Esophagus squamous epithelium (tissue), 5 donors: ENCODE measurements at regions not wholly inside any gene's neighbourhood (a gene's known extent, or its start where the extent isn't known, plus 50 kb on each side); places are given as distances from the start of the nearest gene placed in this dataset.

Source experiments
- DNase-seq: peaks from one replicate; lab custom pipeline; 2025; lab: John Stamatoyannopoulos, UW
- H3K27ac ChIP-seq, 4 donors: fragments of 200-600 bp; sonication (generic); one replicate each; pipeline ENCODE4 v1.5.1; 2016 to 2019; ENCODE audit warnings: mild to moderate bottlenecking in 1 of 4
- H3K27me3 ChIP-seq, 4 donors: fragments of 200-600 bp; sonication (generic); 1 replicate in 3 of 4; 2 replicates in 1 of 4; pipeline versions ENCODE4 v1.5.1 to v1.6.0; 2017 to 2021; ENCODE audit warnings: antibody characterized with exemption in 1 of 4
- H3K36me3 ChIP-seq, 3 donors: fragments of 200-600 bp; sonication (generic); one replicate each; pipeline ENCODE4 v1.5.1; 2016 to 2019
- H3K4me1 ChIP-seq, 3 donors: fragments of 200-600 bp; sonication (generic); one replicate each; pipeline ENCODE4 v1.5.1; 2017 to 2019
- H3K4me3 ChIP-seq, 4 donors: fragments of 200-600 bp; sonication (generic); 1 replicate in 3 of 4; 2 replicates in 1 of 4; pipeline ENCODE4 v1.5.1; 2016 to 2019; ENCODE audit warnings: mild to moderate bottlenecking in 2 of 4, moderate library complexity in 1 of 4
- H3K9me3 ChIP-seq, 3 donors: fragments of 200-600 bp; sonication (generic); one replicate each; pipeline ENCODE4 v1.5.1; 2016 to 2019
- POLR2A ChIP-seq, 4 donors: fragments of 450-650 bp; IDR thresholded peaks; one replicate each; pipeline ENCODE4 v1.6.1; 2017; ENCODE audit warnings: antibody characterized with exemption in 4 of 4, mild to moderate bottlenecking in 4 of 4, moderate library complexity in 3 of 4
- WGBS, 2 donors: methylation state at CpG; one replicate each; pipeline ENCODE4 v1.1.5; 2018; 5-methylcytosine and 5-hydroxymethylcytosine counted together
- intact Hi-C: fragments of 100-400 bp; cut with DNase I; formaldehyde crosslinking; loops from one replicate; pipeline ENCODE4 v1.15.0; 2022
- TF ChIP-seq, protein P1 (sequence below), 6 experiments: fragments of 450-650 bp in 4 of 6; fragments of 200-600 bp in 2 of 6; sonication (generic) in 2 of 6; IDR thresholded peaks; one replicate each; pipeline ENCODE4 v1.5.1; 2016 to 2019; ENCODE audit warnings: antibody characterized with exemption in 6 of 6, mild to moderate bottlenecking in 4 of 6, moderate library complexity in 4 of 6
- donor health status: DM: yes; HTN: yes; CAD: no.

DNA sequence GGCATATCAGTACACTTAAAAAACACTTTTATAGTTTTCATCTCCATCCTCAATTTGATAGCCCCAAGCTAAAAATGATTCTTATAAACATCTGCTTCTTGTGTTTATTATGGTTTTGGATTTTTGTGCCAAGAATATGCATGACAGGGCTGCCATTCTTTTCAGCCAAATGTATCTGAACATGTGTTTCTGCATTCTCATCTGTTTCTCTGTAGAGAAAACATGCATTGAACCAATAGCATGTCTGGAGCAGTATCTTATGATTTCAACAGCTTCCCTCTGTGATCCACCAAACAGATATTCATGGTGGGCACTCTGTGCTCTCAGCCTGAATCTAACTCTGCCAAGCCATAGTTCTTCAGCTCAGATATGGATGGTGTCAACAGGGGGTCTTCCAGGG lies 99.3 kb upstream of the ERCC6L2 start:
- Histone ChIP-seq H3K27ac (no peak overlapping the region), H3K36me3 (no peaks in the 10 kb centered on the region), H3K9me3 (no peaks in the 10 kb centered on the region), H3K4me3 (no peak overlapping the region), H3K27me3 (peaks cover 0 to 36% (median 0%) of the 10 kb centered on the region in 4 donors), H3K4me1 (peaks cover 0 to 24% (median 7%) of the 10 kb centered on the region in 3 donors)
- intact Hi-C loops = no loop called here
- TF ChIP-seq POLR2A (IDR thresholded peaks at IDR 0.05) = no peak
- TF ChIP-seq, protein P1, sequence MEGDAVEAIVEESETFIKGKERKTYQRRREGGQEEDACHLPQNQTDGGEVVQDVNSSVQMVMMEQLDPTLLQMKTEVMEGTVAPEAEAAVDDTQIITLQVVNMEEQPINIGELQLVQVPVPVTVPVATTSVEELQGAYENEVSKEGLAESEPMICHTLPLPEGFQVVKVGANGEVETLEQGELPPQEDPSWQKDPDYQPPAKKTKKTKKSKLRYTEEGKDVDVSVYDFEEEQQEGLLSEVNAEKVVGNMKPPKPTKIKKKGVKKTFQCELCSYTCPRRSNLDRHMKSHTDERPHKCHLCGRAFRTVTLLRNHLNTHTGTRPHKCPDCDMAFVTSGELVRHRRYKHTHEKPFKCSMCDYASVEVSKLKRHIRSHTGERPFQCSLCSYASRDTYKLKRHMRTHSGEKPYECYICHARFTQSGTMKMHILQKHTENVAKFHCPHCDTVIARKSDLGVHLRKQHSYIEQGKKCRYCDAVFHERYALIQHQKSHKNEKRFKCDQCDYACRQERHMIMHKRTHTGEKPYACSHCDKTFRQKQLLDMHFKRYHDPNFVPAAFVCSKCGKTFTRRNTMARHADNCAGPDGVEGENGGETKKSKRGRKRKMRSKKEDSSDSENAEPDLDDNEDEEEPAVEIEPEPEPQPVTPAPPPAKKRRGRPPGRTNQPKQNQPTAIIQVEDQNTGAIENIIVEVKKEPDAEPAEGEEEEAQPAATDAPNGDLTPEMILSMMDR (IDR thresholded peaks at IDR 0.05) = no peak
- DNase-seq = no peak

DNA sequence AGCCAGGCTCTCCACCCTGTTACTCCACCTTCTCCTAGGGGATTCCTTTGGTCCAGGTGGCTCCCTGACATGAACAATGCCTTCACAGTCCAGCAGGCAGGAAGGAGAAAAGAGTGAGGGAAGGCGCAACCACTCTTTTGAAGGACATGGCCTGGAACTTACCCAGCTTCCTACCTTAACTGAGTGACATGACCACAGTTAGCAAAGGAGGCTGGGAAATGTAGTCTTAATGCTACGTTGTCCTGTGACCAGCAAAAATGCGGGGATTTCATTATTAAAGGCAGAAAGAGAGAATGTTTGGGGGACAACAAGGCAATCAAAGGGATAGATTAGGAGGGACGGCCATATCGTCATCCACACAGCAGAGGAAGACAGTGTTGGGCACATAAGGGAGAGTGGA lies 100.3 kb upstream of the ERCC6L2 start:
- Histone ChIP-seq H3K4me3 (no peak overlapping the region), H3K36me3 (no peaks in the 10 kb centered on the region), H3K27me3 (peaks cover 0 to 43% (median 0%) of the 10 kb centered on the region in 4 donors), H3K9me3 (no peaks in the 10 kb centered on the region), H3K27ac (no peak overlapping the region), H3K4me1 (peaks cover 0 to 33% (median 7%) of the 10 kb centered on the region in 3 donors)
- 91 to 100% methylated on average over 3 to 5 of the region's 5 CpGs for WGBS, 2 donors
- intact Hi-C loops = no loop called here
- TF ChIP-seq, protein P1 (IDR thresholded peaks at IDR 0.05) = no peak
- TF ChIP-seq POLR2A (IDR thresholded peaks at IDR 0.05) = no peak
- no peak for DNase-seq

DNA sequence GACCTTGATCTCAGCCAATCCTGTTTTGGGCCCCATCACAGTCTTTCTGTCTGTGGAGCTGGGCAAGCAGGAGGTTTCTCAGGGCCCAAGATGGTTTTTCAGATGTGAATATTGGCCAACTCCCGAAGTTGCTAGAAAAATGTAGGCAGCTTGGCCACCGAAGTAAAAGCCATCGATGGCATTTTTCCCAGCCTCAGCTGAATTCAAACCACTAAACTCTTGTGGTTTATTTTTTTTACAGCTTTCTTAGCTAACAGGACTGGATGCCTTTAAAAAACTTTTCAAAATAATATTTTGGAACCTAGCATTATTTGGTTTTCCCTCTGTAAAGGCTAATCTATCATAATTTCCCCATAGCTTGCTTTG lies 102.5 kb upstream of the ERCC6L2 start:
- TF ChIP-seq, protein P1 (IDR thresholded peaks at IDR 0.05) = no peak
- TF ChIP-seq POLR2A (IDR thresholded peaks at IDR 0.05) = no peak
- 58 to 68% methylated on average over 3 of the region's 3 CpGs for WGBS, 2 donors
- Histone ChIP-seq H3K4me3 (peak overlapping the region in 1 of 4 donors; percentile 10), H3K4me1 (peaks cover 0 to 33% (median 4%) of the 10 kb centered on the region in 3 donors), H3K27me3 (peaks cover 0 to 53% (median 0%) of the 10 kb centered on the region in 4 donors), H3K9me3 (no peaks in the 10 kb centered on the region), H3K27ac (peak overlapping the region in 3 of 4 donors; percentile 64 to 83 (median 75)), H3K36me3 (no peaks in the 10 kb centered on the region)
- DNase-seq = no peak
- intact Hi-C loops = no loop called here

DNA sequence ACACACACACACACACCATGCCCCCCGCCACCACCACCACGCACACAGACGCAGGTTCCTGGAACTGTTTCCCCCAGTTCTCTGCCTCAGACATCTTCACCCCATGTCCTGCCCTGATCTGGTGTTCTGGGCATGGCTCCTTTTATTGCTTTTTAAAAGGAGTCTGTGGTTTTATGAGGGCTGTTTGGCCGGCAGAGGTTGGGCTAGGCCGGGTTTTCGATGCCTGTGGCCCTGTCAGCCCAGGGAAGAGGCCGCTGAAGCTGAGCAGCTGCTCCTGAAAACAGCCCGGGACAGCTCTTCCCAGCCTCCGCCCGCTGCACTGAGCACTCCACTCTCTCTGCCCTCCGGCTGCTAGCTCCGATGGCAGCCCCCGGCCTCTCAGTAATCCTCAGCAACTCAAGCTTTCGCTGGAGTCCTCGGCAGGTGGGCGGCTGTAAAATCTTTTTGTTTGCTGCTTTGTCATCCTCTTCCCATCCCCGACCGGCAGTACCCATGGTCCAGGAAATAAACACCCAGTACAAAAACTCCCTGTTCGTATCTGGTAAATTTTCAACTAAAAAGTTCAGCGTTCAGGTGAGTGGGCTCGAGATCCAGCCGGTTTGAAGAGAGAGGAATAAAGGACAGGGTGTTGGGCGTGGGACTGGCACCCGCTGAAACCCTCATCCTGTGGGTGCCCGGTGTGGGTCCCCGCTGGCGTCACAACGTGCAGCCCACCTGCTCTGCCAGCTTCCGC lies 103.0 kb upstream of the ERCC6L2 start:
- no peak for DNase-seq
- Histone ChIP-seq H3K36me3 (no peaks in the 10 kb centered on the region), H3K9me3 (no peaks in the 10 kb centered on the region), H3K27me3 (peaks cover 0 to 53% (median 0%) of the 10 kb centered on the region in 4 donors), H3K27ac (peak overlapping the region in 3 of 4 donors; percentile 64 to 83 (median 75)), H3K4me1 (peaks cover 0 to 33% (median 4%) of the 10 kb centered on the region in 3 donors), H3K4me3 (peak overlapping the region in 1 of 4 donors; percentile 10)
- TF ChIP-seq, protein P1 (IDR thresholded peaks at IDR 0.05) = no peak
- no peak for TF ChIP-seq POLR2A (IDR thresholded peaks at IDR 0.05)
- 52 to 74% methylated on average over 15 to 23 of the region's 29 CpGs for WGBS, 2 donors
- intact Hi-C loops = no loop called here

DNA sequence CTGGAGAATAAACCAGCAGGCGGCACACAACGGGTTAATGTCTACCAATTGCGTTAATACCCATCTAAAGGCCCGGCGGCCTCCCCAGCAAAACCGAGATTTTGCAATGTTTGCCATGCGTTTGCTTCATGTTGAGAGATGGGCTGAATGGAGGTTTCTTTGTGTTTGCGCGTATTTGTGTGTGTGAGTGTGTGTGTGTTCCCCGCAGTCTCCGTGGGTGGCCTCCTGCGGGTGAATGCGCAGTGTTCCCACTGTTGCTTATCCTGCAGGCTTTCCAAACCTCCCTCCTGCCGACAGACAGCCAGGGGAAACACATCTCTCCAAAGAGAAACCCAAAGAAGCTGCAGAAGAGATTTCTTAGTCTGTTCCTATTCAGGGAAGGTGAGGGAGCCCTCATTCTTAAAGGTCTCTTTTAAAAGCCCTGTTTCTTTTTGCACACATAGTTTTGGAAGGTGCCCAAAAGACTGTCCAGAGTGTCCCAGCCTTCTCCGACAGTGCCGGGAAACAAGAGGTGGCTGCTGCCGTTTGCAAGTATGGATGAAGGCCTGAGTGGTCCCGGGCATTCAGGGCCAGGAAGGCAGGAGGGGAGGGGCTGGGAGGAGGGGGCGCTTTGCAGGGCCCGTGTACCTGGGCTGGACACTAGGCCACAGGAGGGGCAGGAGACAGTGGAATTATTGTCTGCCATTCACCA lies 103.8 kb upstream of the ERCC6L2 start:
- Histone ChIP-seq H3K36me3 (no peaks in the 10 kb centered on the region), H3K9me3 (no peaks in the 10 kb centered on the region), H3K27ac (peak overlapping the region in 3 of 4 donors; percentile 64 to 83 (median 75)), H3K27me3 (peaks cover 0 to 53% (median 0%) of the 10 kb centered on the region in 4 donors), H3K4me3 (peak overlapping the region in 1 of 4 donors; percentile 18), H3K4me1 (peaks cover 0 to 33% (median 4%) of the 10 kb centered on the region in 3 donors)
- TF ChIP-seq, protein P1 (IDR thresholded peaks at IDR 0.05) = no peak
- 19 to 20% methylated on average over 8 to 15 of the region's 20 CpGs for WGBS, 2 donors
- intact Hi-C loops = no loop called here
- DNase-seq = no peak
